Natural killer cell (primary cell): ENCODE measurements at regions not wholly inside any gene's neighbourhood (a gene's known extent, or its start where the extent isn't known, plus 50 kb on each side); places are given as distances from the start of the nearest gene placed in this dataset.

Experiments
- ATAC-seq, 3 donors: fragments of 150-1000 bp in 2 of 3; fragments of 200-7000 bp in 1 of 3; cut with Tn5 transposase; 1 replicate in 1 of 3; 2 replicates in 2 of 3; pipeline ENCODE4 v1.10.0; 2021; ENCODE audit warnings: mild to moderate bottlenecking in 2 of 3, moderate library complexity in 2 of 3
- DNase-seq, 2 donors: peaks; one replicate each; pipeline versions ENCODE4 v3.0.0 to v3.0.0-alpha.2; 2013 to 2021; ENCODE audit warnings: mixed read lengths in 1 of 2
- H3K27ac ChIP-seq: one replicate; pipeline ENCODE4 v1.5.1; 2013; ENCODE audit warnings: mild to moderate bottlenecking, low read length
- H3K27me3 ChIP-seq: one replicate; pipeline ENCODE4 v1.6.1; 2013; ENCODE audit warnings: low read length; ENCODE audit not compliant: control insufficient read depth, insufficient read depth
- H3K36me3 ChIP-seq: one replicate; pipeline ENCODE4 v1.6.1; 2013; ENCODE audit warnings: low read length; ENCODE audit not compliant: control insufficient read depth, insufficient read depth
- H3K4me1 ChIP-seq: one replicate; pipeline ENCODE4 v1.6.1; 2013; ENCODE audit warnings: low read length; ENCODE audit not compliant: control insufficient read depth, insufficient read depth
- H3K4me3 ChIP-seq: one replicate; pipeline ENCODE4 v1.5.1; 2013; ENCODE audit warnings: low read length
- H3K9me3 ChIP-seq: one replicate; pipeline ENCODE4 v1.6.1; 2013; ENCODE audit warnings: low read length; ENCODE audit not compliant: control insufficient read depth, insufficient read depth
- H3K27ac Mint-ChIP-seq, 2 donors: one replicate each; pipeline ENCODE4 v1.8.0; 2022; ENCODE audit warnings: mild to moderate bottlenecking in 2 of 2, mixed read lengths in 2 of 2, moderate library complexity in 1 of 2
- H3K27me3 Mint-ChIP-seq, 2 donors: one replicate each; pipeline ENCODE4 v1.8.0; 2022; ENCODE audit warnings: low read depth in 2 of 2, mixed read lengths in 2 of 2
- H3K36me3 Mint-ChIP-seq: one replicate; pipeline ENCODE4 v1.8.0; 2022; ENCODE audit warnings: mixed read lengths
- H3K4me1 Mint-ChIP-seq, 2 donors: one replicate each; pipeline ENCODE4 v1.8.0; 2022; ENCODE audit warnings: mixed read lengths in 2 of 2
- H3K4me3 Mint-ChIP-seq: one replicate; pipeline ENCODE4 v1.8.0; 2022; ENCODE audit warnings: mild to moderate bottlenecking, moderate library complexity, mixed read lengths
- H3K9me3 Mint-ChIP-seq, 2 donors: one replicate each; pipeline ENCODE4 v1.8.0; 2022; ENCODE audit warnings: mixed read lengths in 2 of 2
- CTCF ChIP-seq: fragments of 200-600 bp; IDR thresholded peaks from one replicate; pipeline ENCODE4 v1.8.0; 2022; ENCODE audit warnings: antibody characterized with exemption
- WGBS: methylation state at CpG from one replicate; pipeline ENCODE4 v1.1.7; 2013; ENCODE audit warnings: missing lambda C conversion rate; ENCODE audit not compliant: insufficient coverage; 5-methylcytosine and 5-hydroxymethylcytosine counted together
- intact Hi-C: fragments of 100-400 bp; cut with micrococcal nuclease; formaldehyde crosslinking; loops from one replicate; pipeline ENCODE4 v1.14.2; 2022

- TF ChIP-seq CTCF, result no peak
- intact Hi-C loops, result no loop called here
- Histone ChIP-seq H3K27me3 (no peaks in the 10 kb centered on the region), H3K9me3 (no peaks in the 10 kb centered on the region), H3K36me3 (no peaks in the 10 kb centered on the region), H3K27ac (no peak overlapping the region), H3K4me1 (no peaks in the 10 kb centered on the region), H3K4me3 (no peak overlapping the region)
- H3K27ac Mint-ChIP-seq, result no peak overlapping the region
- DNase-seq (no peak), ATAC-seq (no peak)
- no peaks in the 10 kb centered on the region for H3K36me3 Mint-ChIP-seq
- no peaks in the 10 kb centered on the region for H3K4me1 Mint-ChIP-seq
- H3K27me3 Mint-ChIP-seq, result no peaks in the 10 kb centered on the region
- H3K9me3 Mint-ChIP-seq, result peaks cover 4 to 11% of the 10 kb centered on the region in 2 donors
- WGBS, result 72% methylated on average over 4 of the region's 4 CpGs
- no peak overlapping the region for H3K4me3 Mint-ChIP-seq
Observed at GRCh38 chr10:109417803-109418202, 505.5 kb downstream of the XPNPEP1 start.

- 70% methylated on average over 1 of the region's 1 CpG for WGBS
- no peaks in the 10 kb centered on the region for H3K27me3 Mint-ChIP-seq
- ATAC-seq (no peak), DNase-seq (no peak)
- Histone ChIP-seq H3K27me3 (no peaks in the 10 kb centered on the region), H3K27ac (no peak overlapping the region), H3K9me3 (no peaks in the 10 kb centered on the region), H3K4me3 (no peak overlapping the region), H3K4me1 (no peaks in the 10 kb centered on the region), H3K36me3 (no peaks in the 10 kb centered on the region)
- TF ChIP-seq CTCF, result no peak
- intact Hi-C loops, result no loop called here
- H3K36me3 Mint-ChIP-seq, result no peaks in the 10 kb centered on the region
- H3K4me3 Mint-ChIP-seq, result no peak overlapping the region
- H3K4me1 Mint-ChIP-seq, result no peaks in the 10 kb centered on the region
- H3K27ac Mint-ChIP-seq, result no peak overlapping the region
- peaks cover 0 to 3% of the 10 kb centered on the region in 2 donors for H3K9me3 Mint-ChIP-seq
Observed at GRCh38 chr10:109412353-109412752, 511.0 kb downstream of the XPNPEP1 start.

- Histone ChIP-seq H3K4me3 (no peak overlapping the region), H3K4me1 (no peaks in the 10 kb centered on the region), H3K27ac (no peak overlapping the region), H3K27me3 (no peaks in the 10 kb centered on the region), H3K9me3 (no peaks in the 10 kb centered on the region), H3K36me3 (no peaks in the 10 kb centered on the region)
- no peak for TF ChIP-seq CTCF
- ATAC-seq (no peak), DNase-seq (no peak)
- WGBS, result 56% methylated on average over 3 of the region's 3 CpGs
- Mint-ChIP-seq H3K9me3 (peaks cover 0 to 3% of the 10 kb centered on the region in 2 donors), H3K4me1 (no peaks in the 10 kb centered on the region), H3K27me3 (no peaks in the 10 kb centered on the region), H3K4me3 (no peak overlapping the region), H3K27ac (no peak overlapping the region), H3K36me3 (no peaks in the 10 kb centered on the region)
- intact Hi-C loops, result no loop called here
Observed at GRCh38 chr10:109411917-109412316, 511.4 kb downstream of the XPNPEP1 start.

GRCh38 chr10:109405338-109405737 lies 518.0 kb downstream of the XPNPEP1 start:
- DNase-seq (no peak), ATAC-seq (no peak)
- Histone ChIP-seq H3K36me3 (no peaks in the 10 kb centered on the region), H3K27ac (no peak overlapping the region), H3K4me3 (no peak overlapping the region), H3K9me3 (no peaks in the 10 kb centered on the region), H3K4me1 (no peaks in the 10 kb centered on the region), H3K27me3 (no peaks in the 10 kb centered on the region)
- TF ChIP-seq CTCF, result no peak
- H3K4me3 Mint-ChIP-seq, result no peak overlapping the region
- H3K36me3 Mint-ChIP-seq, result no peaks in the 10 kb centered on the region
- no peaks in the 10 kb centered on the region for H3K4me1 Mint-ChIP-seq
- no peaks in the 10 kb centered on the region for H3K27me3 Mint-ChIP-seq
- WGBS, result 67% methylated on average over 1 of the region's 2 CpGs
- no peak overlapping the region for H3K27ac Mint-ChIP-seq
- H3K9me3 Mint-ChIP-seq, result peaks cover 5% of the 10 kb centered on the region in 2 donors
- intact Hi-C loops, result no loop called here
